ENCODE measurements at regions not wholly inside any gene's neighbourhood (a gene's known extent, or its start where the extent isn't known, plus 50 kb on each side); places are given as distances from the start of the nearest gene placed in this dataset.

DNA sequence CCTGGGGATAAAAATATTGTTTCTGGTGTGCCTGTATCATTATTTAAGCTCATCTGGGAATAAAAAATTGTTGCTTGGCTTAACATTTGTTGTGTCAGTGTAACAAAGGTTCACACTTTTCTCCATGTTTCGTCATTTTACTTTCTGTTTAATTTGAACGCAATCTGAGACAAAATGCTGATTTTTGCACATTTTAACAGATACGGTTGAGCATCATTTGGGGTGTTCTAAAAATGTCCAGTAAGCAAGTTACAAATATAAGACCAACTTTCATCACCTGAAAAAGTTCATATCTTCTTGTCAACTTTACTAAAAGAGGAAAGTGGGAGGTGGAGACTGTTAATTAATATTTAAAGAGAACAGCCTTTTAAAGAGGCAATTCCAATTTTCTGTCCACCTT is 134.8 kb upstream of the CNTN4 start:
- TF ChIP-seq EP300 (IDR thresholded peaks at IDR 0.05) (no peak), POLR2A (IDR thresholded peaks at IDR 0.05) (no peak), POLR2AphosphoS5 (IDR thresholded peaks at IDR 0.05) (no peak)
- TF ChIP-seq, protein P1, sequence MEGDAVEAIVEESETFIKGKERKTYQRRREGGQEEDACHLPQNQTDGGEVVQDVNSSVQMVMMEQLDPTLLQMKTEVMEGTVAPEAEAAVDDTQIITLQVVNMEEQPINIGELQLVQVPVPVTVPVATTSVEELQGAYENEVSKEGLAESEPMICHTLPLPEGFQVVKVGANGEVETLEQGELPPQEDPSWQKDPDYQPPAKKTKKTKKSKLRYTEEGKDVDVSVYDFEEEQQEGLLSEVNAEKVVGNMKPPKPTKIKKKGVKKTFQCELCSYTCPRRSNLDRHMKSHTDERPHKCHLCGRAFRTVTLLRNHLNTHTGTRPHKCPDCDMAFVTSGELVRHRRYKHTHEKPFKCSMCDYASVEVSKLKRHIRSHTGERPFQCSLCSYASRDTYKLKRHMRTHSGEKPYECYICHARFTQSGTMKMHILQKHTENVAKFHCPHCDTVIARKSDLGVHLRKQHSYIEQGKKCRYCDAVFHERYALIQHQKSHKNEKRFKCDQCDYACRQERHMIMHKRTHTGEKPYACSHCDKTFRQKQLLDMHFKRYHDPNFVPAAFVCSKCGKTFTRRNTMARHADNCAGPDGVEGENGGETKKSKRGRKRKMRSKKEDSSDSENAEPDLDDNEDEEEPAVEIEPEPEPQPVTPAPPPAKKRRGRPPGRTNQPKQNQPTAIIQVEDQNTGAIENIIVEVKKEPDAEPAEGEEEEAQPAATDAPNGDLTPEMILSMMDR (IDR thresholded peaks at IDR 0.05), result no peak
- WGBS, 2 donors (ENCODE audit: low coverage in 1 of 2), result 60 to 79% methylated on average over 3 of the region's 3 CpGs
- H3K4me1 ChIP-seq, result no peaks in the 10 kb centered on the region
- ATAC-seq, result no peak
- no peaks in the 10 kb centered on the region for H3K36me3 ChIP-seq
- no peaks in the 10 kb centered on the region for H3K9me3 ChIP-seq
- no peak overlapping the region for H3K27ac ChIP-seq
- no peak overlapping the region for H3K4me3 ChIP-seq
- no peaks in the 10 kb centered on the region for H3K27me3 ChIP-seq

DNA sequence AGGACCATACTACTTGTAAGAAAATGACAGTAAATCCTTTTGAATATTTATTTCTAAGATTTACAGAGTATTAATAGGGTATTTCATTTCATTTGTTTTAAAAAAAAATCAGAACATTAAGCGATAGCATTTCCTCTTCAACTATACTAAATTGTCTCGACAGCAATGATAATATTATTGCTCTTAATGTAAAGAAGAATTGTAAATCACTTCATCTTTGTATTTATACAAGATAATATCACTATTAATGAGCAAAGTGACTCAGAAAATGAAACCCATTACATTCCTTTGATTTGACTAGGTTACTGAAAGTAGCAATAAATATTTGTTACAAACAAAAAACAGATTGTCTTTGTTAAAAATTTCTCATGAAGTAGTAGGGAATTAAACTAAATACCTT is 131.1 kb upstream of the CNTN4 start:
- WGBS, 2 donors (ENCODE audit: low coverage in 1 of 2), result 38 to 50% methylated on average over 2 of the region's 2 CpGs
- Histone ChIP-seq H3K27ac (no peak overlapping the region), H3K36me3 (no peaks in the 10 kb centered on the region), H3K4me3 (no peak overlapping the region), H3K9me3 (no peaks in the 10 kb centered on the region), H3K27me3 (no peaks in the 10 kb centered on the region), H3K4me1 (no peaks in the 10 kb centered on the region)
- ATAC-seq, result no peak
- TF ChIP-seq, protein P1 (IDR thresholded peaks at IDR 0.05), result no peak
- TF ChIP-seq EP300 (IDR thresholded peaks at IDR 0.05) (no peak), POLR2AphosphoS5 (IDR thresholded peaks at IDR 0.05) (no peak), POLR2A (IDR thresholded peaks at IDR 0.05) (no peak)

DNA sequence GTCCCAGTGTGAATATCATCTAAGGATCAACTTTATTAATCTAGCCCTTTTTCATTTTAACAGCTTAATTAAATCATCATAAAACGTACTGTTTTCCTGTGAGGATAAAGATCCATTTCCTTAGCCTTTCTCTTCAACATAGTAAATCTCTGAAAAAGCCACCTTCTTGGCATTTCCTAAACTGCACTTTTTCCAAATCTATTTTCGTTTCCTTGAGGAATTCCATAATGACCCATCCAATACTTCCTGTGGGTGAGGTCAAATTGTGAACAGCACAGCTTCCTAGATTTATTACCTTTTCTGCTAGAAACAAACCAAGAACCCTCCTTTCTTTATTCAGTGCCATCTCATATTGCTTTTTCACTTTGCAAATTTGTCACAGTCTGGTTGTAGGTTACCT is 129.4 kb upstream of the CNTN4 start:
- TF ChIP-seq POLR2AphosphoS5 (IDR thresholded peaks at IDR 0.05) (no peak), POLR2A (IDR thresholded peaks at IDR 0.05) (no peak), EP300 (IDR thresholded peaks at IDR 0.05) (no peak)
- TF ChIP-seq, protein P1 (IDR thresholded peaks at IDR 0.05), result no peak
- no peaks in the 10 kb centered on the region for H3K27me3 ChIP-seq
- peaks cover 0 to 10% (median 0%) of the 10 kb centered on the region in 3 donors for H3K9me3 ChIP-seq
- H3K36me3 ChIP-seq, result no peaks in the 10 kb centered on the region
- WGBS, 2 donors (ENCODE audit: low coverage in 1 of 2), result 5 to 13% methylated on average over 2 of the region's 2 CpGs
- no peaks in the 10 kb centered on the region for H3K4me1 ChIP-seq
- H3K27ac ChIP-seq, result no peak overlapping the region
- no peak for ATAC-seq
- H3K4me3 ChIP-seq, result no peak overlapping the region

DNA sequence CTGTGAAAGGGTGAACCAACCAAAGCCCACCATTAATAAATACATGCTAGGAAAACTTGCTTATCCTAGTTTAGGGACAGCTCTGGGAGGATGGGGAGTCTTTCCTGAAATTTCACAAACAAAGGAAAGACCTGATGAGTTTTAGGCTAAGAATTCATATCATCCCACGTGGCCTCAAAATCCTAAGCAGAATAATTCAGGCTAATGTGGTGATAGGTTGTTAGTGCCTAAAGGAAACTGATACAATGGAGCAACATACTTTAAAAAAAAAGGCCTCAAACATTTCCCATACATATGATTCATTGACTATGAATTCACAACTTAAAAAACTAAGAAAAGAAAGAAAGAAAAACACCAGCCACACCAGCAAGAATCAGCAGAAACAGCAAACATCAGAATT is 126.9 kb upstream of the CNTN4 start:
- TF ChIP-seq EP300 (IDR thresholded peaks at IDR 0.05) (no peak), POLR2AphosphoS5 (IDR thresholded peaks at IDR 0.05) (no peak), POLR2A (IDR thresholded peaks at IDR 0.05) (no peak)
- TF ChIP-seq, protein P1 (IDR thresholded peaks at IDR 0.05), result no peak
- 54% methylated on average over 1 of the region's 1 CpG; no CpG with 5 or more reads in 1 of the 2 donors for WGBS, 2 donors (ENCODE audit: low coverage in 1 of 2)
- no peaks in the 10 kb centered on the region for H3K36me3 ChIP-seq
- no peaks in the 10 kb centered on the region for H3K27me3 ChIP-seq
- ATAC-seq, result no peak
- peaks cover 0 to 10% (median 0%) of the 10 kb centered on the region in 3 donors for H3K9me3 ChIP-seq
- H3K27ac ChIP-seq, result no peak overlapping the region
- H3K4me1 ChIP-seq, result no peaks in the 10 kb centered on the region
- H3K4me3 ChIP-seq, result no peak overlapping the region

DNA sequence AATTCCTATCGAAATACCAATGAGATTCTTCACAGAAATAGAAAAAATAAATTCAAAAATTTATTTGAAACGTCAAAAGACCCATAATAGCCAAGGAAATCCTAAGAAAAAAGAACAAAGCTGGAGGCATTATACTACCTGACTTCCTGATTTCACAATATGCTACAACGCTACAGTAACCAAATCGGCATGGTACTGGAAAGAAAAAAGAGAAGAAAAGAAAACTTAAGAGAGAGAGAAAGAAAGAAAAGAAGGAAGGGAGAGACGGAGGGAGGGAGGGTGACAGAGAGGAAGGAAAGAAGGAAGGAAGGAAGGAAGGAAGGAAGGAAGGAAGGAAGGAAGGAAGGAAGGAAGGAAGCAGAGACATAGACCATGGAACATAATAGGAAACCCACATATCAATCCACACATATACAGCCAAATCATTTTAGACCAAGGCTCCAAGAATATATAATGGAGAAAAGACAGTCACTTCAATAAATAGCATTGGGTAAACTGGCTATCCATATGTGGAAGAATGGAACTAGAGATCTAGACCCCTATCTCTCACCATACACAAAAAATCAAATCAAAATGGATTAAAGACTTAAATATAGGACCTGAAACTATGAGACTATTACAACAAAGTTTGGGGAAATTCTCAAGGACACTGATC is 118.6 kb upstream of the CNTN4 start:
- no peaks in the 10 kb centered on the region for H3K4me1 ChIP-seq
- 69% methylated on average over 5 of the region's 5 CpGs; no CpG with 5 or more reads in 1 of the 2 donors for WGBS, 2 donors (ENCODE audit: low coverage in 1 of 2)
- no peak for ATAC-seq
- no peaks in the 10 kb centered on the region for H3K9me3 ChIP-seq
- no peak for TF ChIP-seq EP300 (IDR thresholded peaks at IDR 0.05)
- TF ChIP-seq, protein P1 (IDR thresholded peaks at IDR 0.05), result no peak
- no peak for TF ChIP-seq POLR2AphosphoS5 (IDR thresholded peaks at IDR 0.05)
- H3K27ac ChIP-seq, result no peak overlapping the region
- no peaks in the 10 kb centered on the region for H3K36me3 ChIP-seq
- H3K27me3 ChIP-seq, result no peaks in the 10 kb centered on the region
- H3K4me3 ChIP-seq, result no peak overlapping the region

Data from gastroesophageal sphincter (tissue), 4 donors.